Panc1 (cell line): ENCODE measurements at regions not wholly inside any gene's neighbourhood (a gene's known extent, or its start where the extent isn't known, plus 50 kb on each side); places are given as distances from the start of the nearest gene placed in this dataset.

ENCODE experiments used
- ATAC-seq: fragments of 200-7000 bp; cut with Tn5 transposase; 2 replicates; pipeline ENCODE4 v1.9.1; 2020; ENCODE audit warnings: mild to moderate bottlenecking, moderate library complexity
- BruUV-seq: library from RNA; stranded (reverse); fragments of 400-500 nt; replicated peaks from 2 replicates; lab custom pipeline; 2021; lab: Mats Ljungman, UMichigan
- CTCF ChIA-PET: fragments of 300-600 bp; sonication (Branson Sonifier 250); formaldehyde crosslinking; loops from one replicate; lab custom pipeline; 2022; ENCODE audit warnings: antibody characterized with exemption; lab: Charles Lee
- POLR2A ChIA-PET: fragments of 300-600 bp; sonication (Branson Sonifier 250); formaldehyde crosslinking; loops from one replicate; lab custom pipeline; 2022; ENCODE audit warnings: antibody characterized with exemption; lab: Charles Lee
- DNase-seq: peaks from one replicate; pipeline ENCODE4 v3.0.0-alpha.2; 2010; ENCODE audit warnings: low read depth, low spot score
- H3K27ac ChIP-seq: 2 replicates; pipeline ENCODE4 v1.5.1; 2011; ENCODE audit warnings: mild to moderate bottlenecking, low read length, inconsistent platforms
- H3K27me3 ChIP-seq: fragments of 200-500 bp; sonication (Bioruptor generic); 2 replicates; pipeline ENCODE4 v1.6.0; 2014; ENCODE audit warnings: low read length, inconsistent platforms; ENCODE audit not compliant: control insufficient read depth, insufficient read depth
- H3K36me3 ChIP-seq: fragments of 200-500 bp; sonication (Bioruptor generic); 2 replicates; pipeline ENCODE4 v1.5.1; 2014; ENCODE audit warnings: inconsistent platforms, mild to moderate bottlenecking, low read length, moderate library complexity; ENCODE audit not compliant: control insufficient read depth, insufficient read depth
- H3K4me1 ChIP-seq: 2 replicates; pipeline ENCODE4 v1.5.1; 2011; ENCODE audit warnings: inconsistent platforms, mild to moderate bottlenecking, low read length, moderate library complexity; ENCODE audit not compliant: control insufficient read depth, insufficient read depth
- H3K4me3 ChIP-seq, 2 experiments: 2 replicates each; pipeline ENCODE4 v1.5.1; 2011 to 2012; ENCODE audit warnings: low read depth in 2 of 2, low read length in 2 of 2, mild to moderate bottlenecking in 2 of 2, inconsistent platforms in 1 of 2, moderate library complexity in 1 of 2
- H3K9me3 ChIP-seq: fragments of 200-500 bp; sonication (Bioruptor generic); 2 replicates; pipeline ENCODE4 v1.5.1; 2014; ENCODE audit warnings: low read depth, mild to moderate bottlenecking, inconsistent platforms, low read length, moderate library complexity; ENCODE audit not compliant: control insufficient read depth, insufficient read depth
- POLR2AphosphoS5 ChIP-seq: IDR thresholded peaks from 2 replicates; pipeline ENCODE4 v1.6.1; 2012; ENCODE audit warnings: mild to moderate bottlenecking, low read depth, low read length, moderate library complexity
- SIN3A ChIP-seq: IDR thresholded peaks from 2 replicates; pipeline ENCODE4 v1.6.1; 2012; ENCODE audit warnings: low read depth, mild to moderate bottlenecking, low read length, moderate library complexity, borderline replicate concordance; ENCODE audit not compliant: insufficient read depth
- TCF7L2 ChIP-seq: IDR thresholded peaks from 2 replicates; pipeline ENCODE4 v1.6.1; 2011; ENCODE audit warnings: mild to moderate bottlenecking, low read depth, low read length, inconsistent platforms
- in situ Hi-C: cut with HindIII; loops from 2 replicates; pipeline ENCODE4 v1.10.0; 2016; ENCODE audit warnings: low sequenced_read_pairs, low pct_unique_long_range_greater_than_20kb
- intact Hi-C: fragments of 100-400 bp; cut with micrococcal nuclease; formaldehyde crosslinking; loops from one replicate; pipeline ENCODE4 v1.10.0; 2022; ENCODE audit not compliant: unreplicated experiment
- TF ChIP-seq, protein P1 (sequence below), 2 experiments: IDR thresholded peaks; 2 replicates each; pipeline ENCODE4 v1.6.1; 2011 to 2012; ENCODE audit warnings: low read depth in 2 of 2, control low read depth in 1 of 2, low read length in 1 of 2, mild to moderate bottlenecking in 1 of 2, moderate library complexity in 1 of 2; ENCODE audit not compliant: insufficient read depth in 1 of 2
- TF ChIP-seq, protein P2 (sequence below): fragments of 450-650 bp; IDR thresholded peaks from 2 replicates; pipeline ENCODE4 v1.5.1; 2017; ENCODE audit warnings: mild to moderate bottlenecking

DNA sequence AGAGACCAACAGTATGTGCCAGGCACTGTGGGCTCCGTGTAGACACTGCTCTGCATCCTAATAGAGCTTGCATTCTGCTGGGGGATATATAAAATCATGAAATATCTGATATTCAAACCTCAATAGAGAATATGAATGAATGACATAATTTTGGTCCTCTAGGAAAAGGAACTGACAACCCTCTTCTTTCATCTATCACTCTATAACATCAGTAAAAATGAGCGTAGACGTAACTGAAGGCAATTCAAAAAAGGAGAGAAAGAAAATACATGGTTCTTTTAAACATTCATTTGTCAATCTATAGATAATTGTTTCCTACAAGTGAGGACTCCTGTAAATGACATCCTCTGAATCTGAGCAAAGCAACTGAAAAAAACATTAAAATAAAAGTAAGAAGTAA lies 607.4 kb upstream of the LRRN3 start:
- Histone ChIP-seq H3K4me3 (no peak overlapping the region), H3K9me3 (no peaks in the 10 kb centered on the region), H3K27me3 (no peaks in the 10 kb centered on the region), H3K27ac (no peak overlapping the region), H3K4me1 (no peaks in the 10 kb centered on the region), H3K36me3 (no peaks in the 10 kb centered on the region)
- intact Hi-C loops = no loop called here
- TF ChIP-seq TCF7L2 = no peak
- POLR2A ChIA-PET = no interaction called here
- CTCF ChIA-PET = no interaction called here
- DNase-seq = no peak
- BruUV-seq = no TSS peak
- in situ Hi-C loops = no loop called here
- ATAC-seq = no peak

DNA sequence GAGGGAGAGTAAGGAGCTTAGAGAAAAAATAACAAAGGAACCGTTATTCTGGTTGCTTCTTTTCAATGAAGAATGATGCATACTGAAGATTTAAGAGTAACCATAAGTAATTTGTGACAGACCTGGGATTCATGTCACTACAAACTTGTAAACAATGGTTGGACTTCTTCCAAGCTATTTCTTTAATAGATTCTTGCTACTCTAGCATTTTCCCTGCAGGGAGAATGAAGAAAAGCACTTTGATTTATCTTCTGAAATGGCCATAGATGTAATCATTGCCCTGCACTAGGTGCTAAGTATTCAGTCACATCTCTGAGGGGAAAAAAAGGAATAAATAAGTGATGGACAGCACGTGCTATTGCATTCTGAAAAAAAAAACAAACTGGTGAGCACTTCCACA lies 606.6 kb upstream of the LRRN3 start:
- CTCF ChIA-PET = no interaction called here
- no peaks in the 10 kb centered on the region for H3K36me3 ChIP-seq
- no peaks in the 10 kb centered on the region for H3K9me3 ChIP-seq
- no peak for DNase-seq
- no peak overlapping the region for H3K27ac ChIP-seq
- in situ Hi-C loops = no loop called here
- H3K27me3 ChIP-seq = no peaks in the 10 kb centered on the region
- H3K4me3 ChIP-seq = no peak overlapping the region
- TF ChIP-seq, protein P1, sequence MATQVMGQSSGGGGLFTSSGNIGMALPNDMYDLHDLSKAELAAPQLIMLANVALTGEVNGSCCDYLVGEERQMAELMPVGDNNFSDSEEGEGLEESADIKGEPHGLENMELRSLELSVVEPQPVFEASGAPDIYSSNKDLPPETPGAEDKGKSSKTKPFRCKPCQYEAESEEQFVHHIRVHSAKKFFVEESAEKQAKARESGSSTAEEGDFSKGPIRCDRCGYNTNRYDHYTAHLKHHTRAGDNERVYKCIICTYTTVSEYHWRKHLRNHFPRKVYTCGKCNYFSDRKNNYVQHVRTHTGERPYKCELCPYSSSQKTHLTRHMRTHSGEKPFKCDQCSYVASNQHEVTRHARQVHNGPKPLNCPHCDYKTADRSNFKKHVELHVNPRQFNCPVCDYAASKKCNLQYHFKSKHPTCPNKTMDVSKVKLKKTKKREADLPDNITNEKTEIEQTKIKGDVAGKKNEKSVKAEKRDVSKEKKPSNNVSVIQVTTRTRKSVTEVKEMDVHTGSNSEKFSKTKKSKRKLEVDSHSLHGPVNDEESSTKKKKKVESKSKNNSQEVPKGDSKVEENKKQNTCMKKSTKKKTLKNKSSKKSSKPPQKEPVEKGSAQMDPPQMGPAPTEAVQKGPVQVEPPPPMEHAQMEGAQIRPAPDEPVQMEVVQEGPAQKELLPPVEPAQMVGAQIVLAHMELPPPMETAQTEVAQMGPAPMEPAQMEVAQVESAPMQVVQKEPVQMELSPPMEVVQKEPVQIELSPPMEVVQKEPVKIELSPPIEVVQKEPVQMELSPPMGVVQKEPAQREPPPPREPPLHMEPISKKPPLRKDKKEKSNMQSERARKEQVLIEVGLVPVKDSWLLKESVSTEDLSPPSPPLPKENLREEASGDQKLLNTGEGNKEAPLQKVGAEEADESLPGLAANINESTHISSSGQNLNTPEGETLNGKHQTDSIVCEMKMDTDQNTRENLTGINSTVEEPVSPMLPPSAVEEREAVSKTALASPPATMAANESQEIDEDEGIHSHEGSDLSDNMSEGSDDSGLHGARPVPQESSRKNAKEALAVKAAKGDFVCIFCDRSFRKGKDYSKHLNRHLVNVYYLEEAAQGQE (IDR thresholded peaks at IDR 0.05; ENCODE audit: insufficient read depth in 1 of 2, low read depth in 2 of 2, low read length in 1 of 2) = no peak
- TF ChIP-seq, protein P2, sequence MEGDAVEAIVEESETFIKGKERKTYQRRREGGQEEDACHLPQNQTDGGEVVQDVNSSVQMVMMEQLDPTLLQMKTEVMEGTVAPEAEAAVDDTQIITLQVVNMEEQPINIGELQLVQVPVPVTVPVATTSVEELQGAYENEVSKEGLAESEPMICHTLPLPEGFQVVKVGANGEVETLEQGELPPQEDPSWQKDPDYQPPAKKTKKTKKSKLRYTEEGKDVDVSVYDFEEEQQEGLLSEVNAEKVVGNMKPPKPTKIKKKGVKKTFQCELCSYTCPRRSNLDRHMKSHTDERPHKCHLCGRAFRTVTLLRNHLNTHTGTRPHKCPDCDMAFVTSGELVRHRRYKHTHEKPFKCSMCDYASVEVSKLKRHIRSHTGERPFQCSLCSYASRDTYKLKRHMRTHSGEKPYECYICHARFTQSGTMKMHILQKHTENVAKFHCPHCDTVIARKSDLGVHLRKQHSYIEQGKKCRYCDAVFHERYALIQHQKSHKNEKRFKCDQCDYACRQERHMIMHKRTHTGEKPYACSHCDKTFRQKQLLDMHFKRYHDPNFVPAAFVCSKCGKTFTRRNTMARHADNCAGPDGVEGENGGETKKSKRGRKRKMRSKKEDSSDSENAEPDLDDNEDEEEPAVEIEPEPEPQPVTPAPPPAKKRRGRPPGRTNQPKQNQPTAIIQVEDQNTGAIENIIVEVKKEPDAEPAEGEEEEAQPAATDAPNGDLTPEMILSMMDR = no peak
- no peak for TF ChIP-seq SIN3A
- TF ChIP-seq TCF7L2 = no peak
- no peak for TF ChIP-seq POLR2AphosphoS5
- POLR2A ChIA-PET = no interaction called here
- ATAC-seq = no peak
- no peaks in the 10 kb centered on the region for H3K4me1 ChIP-seq
- no TSS peak for BruUV-seq
- intact Hi-C loops = no loop called here

DNA sequence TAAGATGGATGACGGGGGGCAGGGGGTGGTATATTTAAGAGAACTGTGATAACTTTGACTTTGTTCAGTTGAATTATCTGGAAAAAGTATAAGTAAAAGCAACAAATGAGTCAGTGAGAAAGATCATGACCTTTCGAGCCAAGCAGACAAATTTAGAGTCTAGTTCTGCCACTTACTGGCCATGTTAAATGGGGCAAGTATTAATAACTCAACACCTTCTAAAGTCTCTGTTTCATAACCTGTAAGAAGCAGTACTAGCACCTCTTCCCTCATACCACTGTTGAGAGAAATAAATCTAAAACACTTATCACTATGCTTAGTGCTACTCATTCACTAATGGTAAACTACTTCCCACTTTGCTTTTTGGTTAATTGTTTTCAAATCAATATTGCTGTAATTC lies 604.4 kb upstream of the LRRN3 start:
- Histone ChIP-seq H3K4me3 (no peak overlapping the region), H3K36me3 (no peaks in the 10 kb centered on the region), H3K9me3 (no peaks in the 10 kb centered on the region), H3K4me1 (no peaks in the 10 kb centered on the region), H3K27me3 (no peaks in the 10 kb centered on the region), H3K27ac (no peak overlapping the region)
- DNase-seq = no peak
- intact Hi-C loops (no loop called here), in situ Hi-C loops (no loop called here)
- TF ChIP-seq POLR2AphosphoS5 = no peak
- TF ChIP-seq, protein P2 = no peak
- TF ChIP-seq, protein P1 (IDR thresholded peaks at IDR 0.05; ENCODE audit: insufficient read depth in 1 of 2, low read depth in 2 of 2, low read length in 1 of 2) = no peak
- TF ChIP-seq SIN3A = no peak
- ChIA-PET POLR2A (no interaction called here), CTCF (no interaction called here)
- no peak for ATAC-seq
- BruUV-seq = no TSS peak
